ENCODE measurements at regions not wholly inside any gene's neighbourhood (a gene's known extent, or its start where the extent isn't known, plus 50 kb on each side); places are given as distances from the start of the nearest gene placed in this dataset.
"Not testable (repeated sequence)": the region's sequence is repeated elsewhere in the genome, so short reads cannot be mapped to it uniquely, and the experiment has no call there.

- no peak for DNase-seq
Measured at GRCh38 chr6:150299873-150300485, 68.8 kb upstream of the IYD start.

DNA sequence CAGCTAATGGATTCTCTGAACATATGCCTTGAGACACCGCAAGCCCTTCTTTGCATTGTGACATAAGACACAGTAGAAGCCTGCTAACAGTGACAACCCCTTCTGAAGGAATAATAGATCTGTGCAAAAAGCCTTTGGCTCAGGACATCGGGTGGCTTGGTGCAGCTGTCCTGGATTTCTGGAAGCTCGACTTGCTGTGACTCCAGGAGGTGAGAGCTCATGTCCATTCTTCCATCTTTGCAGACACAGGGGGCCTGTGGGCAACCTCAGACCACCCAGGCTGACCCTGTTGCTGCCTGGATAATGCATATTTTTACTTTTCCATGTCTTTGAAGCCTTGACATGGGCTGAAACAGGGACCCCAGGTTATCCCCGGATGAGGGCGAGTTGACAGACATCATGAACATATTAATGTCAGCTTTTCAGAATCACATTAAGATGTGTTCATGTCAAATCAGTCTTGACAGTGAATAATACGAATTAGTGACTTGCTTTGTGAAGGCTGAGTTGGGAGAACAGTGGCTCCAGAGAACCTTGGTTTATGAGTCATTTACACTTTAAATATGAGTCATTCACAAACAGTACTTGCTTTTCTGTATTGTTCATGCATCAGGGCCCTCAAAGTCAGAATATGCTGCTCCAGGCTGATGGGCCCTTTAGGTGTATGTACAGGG is 66.8 kb upstream of the IYD start:
- peak; percentile 52 for DNase-seq

DNA sequence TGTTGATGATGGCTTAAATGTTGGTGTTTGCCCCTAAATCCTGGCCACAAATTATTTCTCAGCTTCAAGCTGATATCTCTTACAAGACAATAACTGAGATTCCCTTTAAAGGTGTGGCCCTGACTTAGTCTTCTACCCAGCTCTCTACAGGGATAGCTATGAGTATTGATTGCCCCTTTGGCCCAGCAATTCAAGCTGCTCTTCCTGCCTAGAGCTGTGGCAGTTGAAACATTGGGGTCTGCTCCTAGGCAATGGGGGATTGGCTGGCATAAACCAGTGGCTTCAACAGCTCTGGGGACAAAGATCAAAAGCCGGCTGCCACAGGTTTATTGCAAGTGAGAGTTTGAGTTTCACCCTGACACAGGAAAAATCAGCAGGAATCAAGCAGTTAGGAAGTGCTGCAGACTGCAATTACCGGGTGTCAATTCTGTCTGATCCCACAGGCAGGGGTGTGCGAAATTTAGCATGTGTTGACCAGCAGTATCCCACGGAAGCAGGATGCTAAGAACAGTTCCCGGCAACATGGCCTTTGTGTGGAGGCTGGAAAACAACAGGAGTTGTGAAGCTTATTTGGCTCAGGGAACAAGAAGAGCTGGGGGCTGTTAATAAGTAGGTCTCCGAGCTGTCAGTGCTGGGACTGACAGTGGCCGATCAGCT is 66.2 kb upstream of the IYD start:
- DNase-seq: no peak

- no peak for DNase-seq
Measured at GRCh38 chr6:150303256-150303655, 65.6 kb upstream of the IYD start.

- peak; percentile 56 for DNase-seq
Measured at GRCh38 chr6:150304429-150304828, 64.4 kb upstream of the IYD start.

GRCh38 chr6:150306290-150306689 is 62.5 kb upstream of the IYD start:
- no peak for DNase-seq

- DNase-seq: no peak
Measured at GRCh38 chr6:150307520-150307919, 61.3 kb upstream of the IYD start.

- peak; percentile 38 for DNase-seq
Measured at GRCh38 chr6:150308812-150309645, 59.8 kb upstream of the IYD start.

GRCh38 chr6:150310539-150310938 is 58.3 kb upstream of the IYD start:
- DNase-seq: peak; percentile 26

GRCh38 chr6:150311149-150311944 is 57.5 kb upstream of the IYD start:
- not testable (repeated sequence) for DNase-seq

GRCh38 chr6:150312395-150312794 is 56.4 kb upstream of the IYD start:
- no peak for DNase-seq

DNA sequence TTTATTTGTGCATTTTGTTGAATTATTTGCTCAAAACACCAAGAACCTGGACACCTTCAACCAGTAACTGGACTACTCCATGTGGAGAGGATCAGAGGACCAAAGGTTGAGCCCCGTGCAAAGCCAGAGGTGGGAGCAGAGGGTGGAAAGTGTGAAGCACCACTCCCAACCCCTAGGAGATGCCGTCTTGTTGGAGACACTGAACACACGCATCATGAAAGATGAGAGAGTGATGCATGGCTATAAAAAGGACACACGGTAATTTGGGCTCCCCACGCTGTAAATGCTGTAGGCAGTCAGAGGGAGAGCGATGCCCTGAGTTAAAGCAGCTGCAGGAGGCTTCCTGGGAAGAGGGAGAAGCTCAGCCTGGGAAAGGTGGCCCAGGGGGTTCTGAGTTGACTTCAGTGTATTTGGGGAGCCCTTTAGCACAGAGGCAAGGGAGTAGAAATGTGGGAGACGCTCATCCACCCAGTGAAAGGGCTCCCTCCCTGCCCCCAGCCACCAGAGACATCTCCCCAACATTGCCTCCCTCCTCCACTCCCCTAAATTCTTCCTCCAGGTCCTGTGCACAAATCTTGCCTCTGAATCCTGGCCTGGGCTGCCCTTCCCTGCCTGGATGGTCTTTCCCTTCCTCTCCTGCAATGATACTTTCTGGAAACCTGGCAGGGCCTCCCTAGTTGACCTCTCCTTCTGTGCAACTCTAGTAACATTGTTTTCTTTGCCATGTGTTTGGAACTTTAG is 55.8 kb upstream of the IYD start:
- DNase-seq: no peak

DNA sequence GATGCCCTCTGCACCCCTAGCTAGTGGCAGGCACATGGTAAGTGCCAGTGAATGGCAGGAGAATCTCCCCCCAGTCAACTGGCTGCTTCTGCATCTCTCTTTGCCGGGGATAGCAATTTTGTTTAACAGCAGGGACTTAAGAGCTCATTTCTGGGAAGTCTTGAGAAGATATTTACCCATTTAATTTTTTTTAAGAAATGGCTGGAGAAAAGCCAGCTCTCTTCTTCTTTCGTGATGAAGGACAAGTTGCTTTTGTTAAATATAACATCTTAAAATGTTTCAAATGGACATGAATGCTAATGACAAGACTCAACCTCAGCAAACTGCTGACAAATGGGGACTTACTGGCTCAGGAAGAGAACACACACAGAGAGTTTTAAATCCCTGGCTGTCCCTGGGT is 55.0 kb upstream of the IYD start:
- no peak for DNase-seq

DNA sequence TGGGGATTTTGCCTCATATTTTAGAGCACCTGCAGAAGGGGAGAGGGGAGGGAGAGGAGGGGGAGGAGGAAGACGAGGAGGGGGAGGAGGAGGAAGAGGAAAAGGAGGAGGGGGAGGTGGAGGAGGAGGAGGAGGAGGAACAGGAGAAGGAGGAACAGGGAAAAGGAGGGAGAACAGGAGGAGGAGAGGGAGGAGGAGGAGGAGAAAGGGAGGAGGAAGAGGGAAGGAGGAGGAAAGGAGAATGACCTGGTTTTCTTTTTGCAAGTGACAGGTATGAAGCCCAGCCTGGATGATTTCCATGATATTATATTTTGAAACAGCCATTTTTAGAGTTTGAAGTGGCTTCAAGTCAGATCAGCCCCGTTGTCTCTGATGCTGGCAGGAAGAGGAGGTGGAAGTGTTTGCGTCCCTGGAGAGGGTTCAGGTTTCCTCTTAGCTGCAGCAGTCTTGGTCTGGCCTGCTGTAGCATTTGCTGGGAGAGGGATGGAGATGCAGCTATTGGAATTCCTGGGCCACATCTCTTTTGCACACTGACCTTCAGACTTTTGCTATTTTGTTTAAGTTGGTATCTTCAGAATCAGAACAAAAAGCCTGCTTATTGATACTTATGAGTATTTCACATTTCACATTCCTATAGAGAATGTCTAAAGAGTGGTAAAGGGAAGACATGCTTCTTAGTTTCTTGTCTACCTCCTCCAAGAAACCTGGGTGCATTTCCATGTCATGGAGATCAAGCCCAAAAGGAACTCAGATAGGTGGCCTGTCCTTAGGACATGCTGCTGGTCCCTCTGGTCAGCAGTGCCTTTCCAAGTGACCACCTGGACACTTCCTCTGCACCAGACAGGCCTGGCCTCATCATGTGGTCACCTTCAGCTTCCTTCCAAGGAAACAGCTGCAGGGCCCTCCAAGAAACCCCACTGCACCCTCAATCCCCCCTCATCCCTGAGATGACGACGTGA is 54.3 kb upstream of the IYD start:
- no peak for DNase-seq

- DNase-seq: no peak
Measured at GRCh38 chr6:150315626-150316025, 53.2 kb upstream of the IYD start.

DNA sequence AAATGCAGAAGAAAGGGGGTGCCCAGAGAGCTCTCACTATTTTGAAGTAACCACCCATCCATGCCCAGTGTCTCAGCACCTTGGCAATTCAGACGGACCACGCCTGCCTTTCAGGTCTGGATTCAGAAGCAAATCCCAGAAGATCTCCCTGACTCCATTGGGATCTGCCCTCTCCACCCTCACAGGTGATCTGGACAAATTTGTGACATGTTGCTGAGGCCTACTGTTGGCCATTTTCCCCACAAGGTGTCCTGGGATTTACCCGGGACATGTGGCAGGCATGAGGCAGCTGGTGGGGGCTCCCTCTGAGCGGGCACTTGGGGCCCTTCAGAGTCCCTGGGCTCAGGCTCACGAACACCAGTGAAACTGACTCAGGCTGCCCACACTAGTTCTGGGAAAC is 51.9 kb upstream of the IYD start:
- DNase-seq: no peak

Measured in inflammatory macrophage treated with lipopolysaccharide for 4 hours (primary cell).